Smooth muscle cell (in vitro differentiated cells): ENCODE measurements at regions not wholly inside any gene's neighbourhood (a gene's known extent, or its start where the extent isn't known, plus 50 kb on each side); places are given as distances from the start of the nearest gene placed in this dataset.
"Not testable (repeated sequence)": the region's sequence is repeated elsewhere in the genome, so short reads cannot be mapped to it uniquely, and the experiment has no call there.

Source experiments
- DNase-seq: peaks from one replicate; lab custom pipeline; 2025; ENCODE audit not compliant: unreplicated experiment; lab: John Stamatoyannopoulos, UW
- H2AFZ ChIP-seq: fragments of 200-600 bp; sonication (generic); 2 replicates; pipeline ENCODE4 v1.6.0; 2016; ENCODE audit warnings: antibody characterized with exemption, low read depth, mild to moderate bottlenecking
- H3F3A ChIP-seq: fragments of 200-600 bp; sonication (generic); 2 replicates; pipeline ENCODE4 v1.6.0; 2017; ENCODE audit warnings: antibody characterized with exemption, low read depth
- H3K27ac ChIP-seq: fragments of 200-600 bp; sonication (generic); 2 replicates; pipeline ENCODE4 v1.5.1; 2016; ENCODE audit warnings: low read depth, mild to moderate bottlenecking
- H3K27me3 ChIP-seq: fragments of 200-600 bp; sonication (generic); 2 replicates; pipeline ENCODE4 v1.6.1; 2016; ENCODE audit warnings: low read depth, mild to moderate bottlenecking
- H3K36me3 ChIP-seq: fragments of 200-600 bp; sonication (generic); 2 replicates; pipeline ENCODE4 v1.5.1; 2016; ENCODE audit warnings: low read depth
- H3K4me1 ChIP-seq: fragments of 200-600 bp; sonication (generic); 2 replicates; pipeline ENCODE4 v1.5.1; 2016; ENCODE audit warnings: low read depth
- H3K4me2 ChIP-seq: fragments of 200-600 bp; sonication (generic); 2 replicates; pipeline ENCODE4 v1.6.0; 2016; ENCODE audit warnings: mild to moderate bottlenecking
- H3K4me3 ChIP-seq: fragments of 200-600 bp; sonication (generic); 2 replicates; pipeline ENCODE4 v1.5.1; 2016; ENCODE audit warnings: mild to moderate bottlenecking
- H3K79me2 ChIP-seq: fragments of 200-600 bp; sonication (generic); 2 replicates; pipeline ENCODE4 v1.6.0; 2016; ENCODE audit warnings: low read depth, mild to moderate bottlenecking
- H3K9ac ChIP-seq: fragments of 200-600 bp; sonication (generic); 2 replicates; pipeline ENCODE4 v1.6.0; 2016; ENCODE audit warnings: low read depth
- H3K9me3 ChIP-seq: fragments of 200-600 bp; sonication (generic); replicated peaks from 2 replicates; pipeline ENCODE4 v1.5.1; 2016; ENCODE audit warnings: low read depth
- H4K20me1 ChIP-seq: fragments of 200-600 bp; sonication (generic); 2 replicates; pipeline ENCODE4 v1.6.0; 2016; ENCODE audit warnings: low read depth
- WGBS: methylation state at CpG from one replicate; pipeline ENCODE4 v1.1.7; 2016; ENCODE audit warnings: low lambda C conversion rate; 5-methylcytosine and 5-hydroxymethylcytosine counted together
- TF ChIP-seq, protein P1 (sequence below): fragments of 200-600 bp; sonication (generic); IDR thresholded peaks from 2 replicates; pipeline ENCODE4 v1.5.1; 2017; ENCODE audit warnings: borderline replicate concordance, mild to moderate bottlenecking, antibody characterized with exemption; ENCODE audit not compliant: insufficient read depth, poor library complexity, severe bottlenecking

DNA sequence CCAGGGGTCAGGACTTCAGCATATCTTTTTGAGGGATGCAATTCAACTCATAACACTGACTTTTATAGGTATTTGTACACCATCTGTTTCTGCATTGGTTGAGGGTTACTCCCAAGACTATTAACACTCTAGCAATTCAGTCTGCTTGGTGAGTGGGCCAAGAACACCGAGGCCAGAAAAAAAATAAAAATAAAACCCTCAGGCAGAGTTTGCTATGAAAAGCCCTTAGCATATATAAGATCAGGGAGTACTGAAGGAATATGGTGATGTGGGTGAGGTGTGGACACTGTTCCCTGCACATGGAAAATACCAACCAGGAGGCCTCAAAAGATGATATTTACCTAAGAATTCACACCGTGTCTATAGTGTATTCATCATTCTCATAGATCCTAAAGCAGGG is 383.2 kb upstream of the UBE2E3 start:
- Histone ChIP-seq H3F3A (no peaks in the 10 kb centered on the region), H3K4me2 (no peak overlapping the region), H3K4me3 (no peak overlapping the region), H3K27me3 (no peaks in the 10 kb centered on the region), H2AFZ (no peak overlapping the region), H3K79me2 (no peaks in the 10 kb centered on the region), H3K36me3 (no peaks in the 10 kb centered on the region), H3K27ac (no peak overlapping the region), H3K9ac (no peak overlapping the region), H3K4me1 (no peaks in the 10 kb centered on the region), H3K9me3 (no peaks in the 10 kb centered on the region), H4K20me1 (no peaks in the 10 kb centered on the region)
- DNase-seq, result no peak
- TF ChIP-seq, protein P1, sequence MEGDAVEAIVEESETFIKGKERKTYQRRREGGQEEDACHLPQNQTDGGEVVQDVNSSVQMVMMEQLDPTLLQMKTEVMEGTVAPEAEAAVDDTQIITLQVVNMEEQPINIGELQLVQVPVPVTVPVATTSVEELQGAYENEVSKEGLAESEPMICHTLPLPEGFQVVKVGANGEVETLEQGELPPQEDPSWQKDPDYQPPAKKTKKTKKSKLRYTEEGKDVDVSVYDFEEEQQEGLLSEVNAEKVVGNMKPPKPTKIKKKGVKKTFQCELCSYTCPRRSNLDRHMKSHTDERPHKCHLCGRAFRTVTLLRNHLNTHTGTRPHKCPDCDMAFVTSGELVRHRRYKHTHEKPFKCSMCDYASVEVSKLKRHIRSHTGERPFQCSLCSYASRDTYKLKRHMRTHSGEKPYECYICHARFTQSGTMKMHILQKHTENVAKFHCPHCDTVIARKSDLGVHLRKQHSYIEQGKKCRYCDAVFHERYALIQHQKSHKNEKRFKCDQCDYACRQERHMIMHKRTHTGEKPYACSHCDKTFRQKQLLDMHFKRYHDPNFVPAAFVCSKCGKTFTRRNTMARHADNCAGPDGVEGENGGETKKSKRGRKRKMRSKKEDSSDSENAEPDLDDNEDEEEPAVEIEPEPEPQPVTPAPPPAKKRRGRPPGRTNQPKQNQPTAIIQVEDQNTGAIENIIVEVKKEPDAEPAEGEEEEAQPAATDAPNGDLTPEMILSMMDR, result no peak
- 89% methylated on average over 2 of the region's 2 CpGs for WGBS

DNA sequence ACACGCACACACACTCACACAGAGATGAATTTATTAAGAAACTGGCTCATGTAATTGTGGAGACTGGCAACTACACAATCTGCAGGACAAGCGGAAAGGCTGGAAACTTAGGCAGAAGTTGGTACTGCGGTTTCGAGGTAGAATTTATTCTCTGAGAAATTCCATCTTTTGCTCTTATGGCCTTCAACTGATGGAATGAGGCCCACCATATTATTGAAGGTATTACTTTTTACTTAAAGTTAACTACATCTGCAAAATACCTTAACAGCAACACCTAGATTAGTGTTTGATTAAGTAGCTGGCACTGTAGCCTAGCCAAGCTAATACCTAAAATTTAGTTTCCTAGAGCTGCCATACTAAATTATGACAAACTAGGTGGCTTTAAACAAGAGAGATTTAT is 384.0 kb upstream of the UBE2E3 start:
- Histone ChIP-seq H3K36me3 (no peaks in the 10 kb centered on the region), H3K27me3 (no peaks in the 10 kb centered on the region), H3K9me3 (no peaks in the 10 kb centered on the region), H3K4me1 (no peaks in the 10 kb centered on the region), H3F3A (no peaks in the 10 kb centered on the region), H3K4me2 (no peak overlapping the region), H2AFZ (no peak overlapping the region), H3K79me2 (no peaks in the 10 kb centered on the region), H3K9ac (no peak overlapping the region), H3K4me3 (no peak overlapping the region), H3K27ac (no peak overlapping the region), H4K20me1 (no peaks in the 10 kb centered on the region)
- 97% methylated on average over 4 of the region's 4 CpGs for WGBS
- no peak for DNase-seq
- TF ChIP-seq, protein P1, result no peak

DNA sequence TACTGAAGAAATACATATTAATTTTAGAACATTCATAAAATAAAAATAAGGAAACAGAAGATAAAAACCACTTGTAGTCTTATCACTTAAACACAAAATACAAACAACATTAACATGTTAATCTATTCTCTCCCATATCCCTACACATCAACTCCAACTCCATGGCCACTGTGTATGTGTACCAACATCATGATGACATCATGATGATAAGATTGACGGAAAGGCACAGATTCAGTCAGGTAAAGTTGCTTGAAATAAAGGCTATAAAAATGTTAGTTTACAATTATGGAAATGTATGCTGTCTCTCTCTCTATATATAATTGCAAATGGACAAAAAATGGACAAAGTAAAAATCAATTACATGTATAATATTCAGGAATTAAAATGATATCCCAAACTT is 388.5 kb upstream of the UBE2E3 start:
- WGBS, result 96% methylated on average over 1 of the region's 1 CpG
- TF ChIP-seq, protein P1, result no peak
- no peak for DNase-seq

DNA sequence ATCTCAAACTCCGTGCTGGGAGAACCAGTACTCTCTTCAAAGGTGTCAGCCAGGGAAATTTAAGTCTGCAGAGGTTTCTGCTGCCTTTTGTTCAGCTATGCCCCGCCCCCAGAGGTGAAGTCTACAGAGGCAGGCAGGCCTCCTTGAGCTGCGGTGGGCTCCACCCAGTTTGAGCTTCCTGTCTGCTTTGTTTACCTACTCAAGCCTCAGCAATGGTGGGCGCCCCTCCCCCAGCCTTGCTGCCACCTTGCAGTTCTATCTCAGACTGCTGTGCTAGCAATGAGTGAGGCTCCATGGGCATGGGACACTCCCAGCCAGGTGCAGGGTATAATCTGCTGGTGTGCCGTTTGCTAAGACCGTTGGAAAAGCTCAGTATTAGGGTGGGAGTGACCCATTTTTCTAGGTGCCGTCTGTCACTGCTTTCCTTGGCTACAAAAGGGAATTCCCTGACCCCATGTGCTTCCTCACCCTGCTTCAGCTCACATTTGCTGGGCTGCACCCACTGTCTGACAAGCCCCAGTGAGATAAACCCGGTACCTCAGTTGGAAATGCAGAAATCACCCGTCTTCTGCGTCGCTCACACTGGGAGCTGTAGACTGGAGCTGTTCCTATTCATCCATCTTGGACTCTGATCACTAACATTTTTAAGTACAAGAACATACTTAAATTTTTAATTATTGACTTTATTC is 389.2 kb upstream of the UBE2E3 start:
- WGBS, result 86% methylated on average over 11 of the region's 11 CpGs
- H3K4me2 ChIP-seq, result not testable (repeated sequence)

More for the DNA sequence above, 388.5 kb upstream of the UBE2E3 start:
- no peaks in the 10 kb centered on the region for H3K4me1 ChIP-seq
- no peaks in the 10 kb centered on the region for H3F3A ChIP-seq
- H3K27ac ChIP-seq, result no peak overlapping the region
- no peak overlapping the region for H2AFZ ChIP-seq
- H3K9ac ChIP-seq, result no peak overlapping the region
- no peak overlapping the region for H3K4me2 ChIP-seq
- no peaks in the 10 kb centered on the region for H3K27me3 ChIP-seq
- no peak overlapping the region for H3K4me3 ChIP-seq
- no peaks in the 10 kb centered on the region for H3K79me2 ChIP-seq
- H4K20me1 ChIP-seq, result no peaks in the 10 kb centered on the region
- no peaks in the 10 kb centered on the region for H3K9me3 ChIP-seq
- no peaks in the 10 kb centered on the region for H3K36me3 ChIP-seq

More for the DNA sequence above, 389.2 kb upstream of the UBE2E3 start:
- H3K27ac ChIP-seq, H3K4me1 ChIP-seq, H3F3A ChIP-seq, H2AFZ ChIP-seq, H4K20me1 ChIP-seq, DNase-seq, H3K36me3 ChIP-seq, H3K79me2 ChIP-seq, H3K9ac ChIP-seq, H3K27me3 ChIP-seq, H3K4me3 ChIP-seq, H3K9me3 ChIP-seq: not testable (repeated sequence)
